ENCODE measurements at regions not wholly inside any gene's neighbourhood (a gene's known extent, or its start where the extent isn't known, plus 50 kb on each side); places are given as distances from the start of the nearest gene placed in this dataset.

GRCh38 chr1:201628490-201628889, 89.6 kb downstream of the NAV1 start:
- TF ChIP-seq CTCF (IDR thresholded peaks at IDR 0.05; ENCODE audit: insufficient read depth, low read length, poor library complexity, severe bottlenecking) = no peak
- H3K36me3 ChIP-seq (ENCODE audit: control insufficient read depth, insufficient read depth, low read length) = no peaks in the 10 kb centered on the region
- H3K4me3 ChIP-seq (ENCODE audit: low read depth, low read length) = no peak overlapping the region
- no peak for DNase-seq (ENCODE audit: low read depth)
- H3K27me3 ChIP-seq (ENCODE audit: control insufficient read depth, insufficient read depth, low read length) = no peaks in the 10 kb centered on the region

- no peak for TF ChIP-seq CTCF (IDR thresholded peaks at IDR 0.05; ENCODE audit: insufficient read depth, low read length, poor library complexity, severe bottlenecking)
- H3K4me3 ChIP-seq (ENCODE audit: low read depth, low read length) = no peak overlapping the region
- DNase-seq (ENCODE audit: low read depth) = no peak
- H3K36me3 ChIP-seq (ENCODE audit: control insufficient read depth, insufficient read depth, low read length) = no peaks in the 10 kb centered on the region
- no peaks in the 10 kb centered on the region for H3K27me3 ChIP-seq (ENCODE audit: control insufficient read depth, insufficient read depth, low read length)
Measured at GRCh38 chr1:201630582-201630981, 91.7 kb downstream of the NAV1 start.

GRCh38 chr1:201631037-201631436, 92.1 kb downstream of the NAV1 start:
- Histone ChIP-seq H3K36me3 (ENCODE audit: control insufficient read depth, insufficient read depth, low read length) (no peaks in the 10 kb centered on the region), H3K4me3 (ENCODE audit: low read depth, low read length) (no peak overlapping the region), H3K27me3 (ENCODE audit: control insufficient read depth, insufficient read depth, low read length) (no peaks in the 10 kb centered on the region)
- no peak for TF ChIP-seq CTCF (IDR thresholded peaks at IDR 0.05; ENCODE audit: insufficient read depth, low read length, poor library complexity, severe bottlenecking)
- no peak for DNase-seq (ENCODE audit: low read depth)

- no peak for DNase-seq (ENCODE audit: low read depth)
- H3K36me3 ChIP-seq (ENCODE audit: control insufficient read depth, insufficient read depth, low read length) = no peaks in the 10 kb centered on the region
- no peaks in the 10 kb centered on the region for H3K27me3 ChIP-seq (ENCODE audit: control insufficient read depth, insufficient read depth, low read length)
- no peak for TF ChIP-seq CTCF (IDR thresholded peaks at IDR 0.05; ENCODE audit: insufficient read depth, low read length, poor library complexity, severe bottlenecking)
- no peak overlapping the region for H3K4me3 ChIP-seq (ENCODE audit: low read depth, low read length)
Measured at GRCh38 chr1:201632364-201632952, 93.5 kb downstream of the NAV1 start.

- no peak for DNase-seq (ENCODE audit: low read depth)
- Histone ChIP-seq H3K27me3 (ENCODE audit: control insufficient read depth, insufficient read depth, low read length) (no peaks in the 10 kb centered on the region), H3K36me3 (ENCODE audit: control insufficient read depth, insufficient read depth, low read length) (no peaks in the 10 kb centered on the region), H3K4me3 (ENCODE audit: low read depth, low read length) (no peak overlapping the region)
- TF ChIP-seq CTCF (IDR thresholded peaks at IDR 0.05; ENCODE audit: insufficient read depth, low read length, poor library complexity, severe bottlenecking) = no peak
Measured at GRCh38 chr1:201633297-201633696, 94.4 kb downstream of the NAV1 start.

- Histone ChIP-seq H3K27me3 (ENCODE audit: control insufficient read depth, insufficient read depth, low read length) (no peaks in the 10 kb centered on the region), H3K4me3 (ENCODE audit: low read depth, low read length) (no peak overlapping the region), H3K36me3 (ENCODE audit: control insufficient read depth, insufficient read depth, low read length) (no peaks in the 10 kb centered on the region)
- DNase-seq (ENCODE audit: low read depth) = no peak
- no peak for TF ChIP-seq CTCF (IDR thresholded peaks at IDR 0.05; ENCODE audit: insufficient read depth, low read length, poor library complexity, severe bottlenecking)
Measured at GRCh38 chr1:201633811-201634210, 94.9 kb downstream of the NAV1 start.

Measured in kidney epithelial cell (primary cell).